WTC11 (cell line): ENCODE measurements at regions not wholly inside any gene's neighbourhood (a gene's known extent, or its start where the extent isn't known, plus 50 kb on each side); places are given as distances from the start of the nearest gene placed in this dataset.

Experiments used
- ATAC-seq: fragments of 200-7000 bp; cut with Tn5 transposase; 2 replicates; pipeline ENCODE4 v1.10.0; 2021; ENCODE audit warnings: mild to moderate bottlenecking, moderate library complexity
- CTCF ChIA-PET: fragments of 300-600 bp; sonication (Branson Sonifier 250); formaldehyde crosslinking; loops from one replicate; lab custom pipeline; 2021; ENCODE audit warnings: antibody characterized with exemption; lab: Charles Lee
- POLR2A ChIA-PET: fragments of 350-600 bp; sonication (Branson Sonifier 250); formaldehyde crosslinking; loops from one replicate; lab custom pipeline; 2021; ENCODE audit warnings: antibody characterized with exemption; lab: Charles Lee
- DNase-seq: peaks from one replicate; pipeline ENCODE4 v3.0.0; 2021; ENCODE audit warnings: low spot score
- H3K27ac Mint-ChIP-seq: 2 replicates; pipeline ENCODE4 v1.8.0; 2021; ENCODE audit warnings: mixed read lengths
- H3K27me3 Mint-ChIP-seq: 2 replicates; pipeline ENCODE4 v1.8.0; 2021; ENCODE audit warnings: low read depth, mild to moderate bottlenecking, moderate library complexity, mixed read lengths
- H3K36me3 Mint-ChIP-seq: 2 replicates; pipeline ENCODE4 v1.8.0; 2021; ENCODE audit warnings: mixed read lengths
- H3K4me1 Mint-ChIP-seq: 2 replicates; pipeline ENCODE4 v1.8.0; 2022; ENCODE audit warnings: mixed read lengths
- H3K4me3 Mint-ChIP-seq: 2 replicates; pipeline ENCODE4 v1.8.0; 2021; ENCODE audit warnings: mild to moderate bottlenecking, moderate library complexity, mixed read lengths
- H3K9me3 Mint-ChIP-seq: 2 replicates; pipeline ENCODE4 v1.8.0; 2021; ENCODE audit warnings: mixed read lengths
- ELF4 ChIP-seq: sonication (generic); formaldehyde crosslinking; IDR thresholded peaks from 2 replicates; pipeline ENCODE4 v1.8.1; 2022; ENCODE audit warnings: low read depth, mild to moderate bottlenecking, moderate library complexity, missing genetic modification reagents
- FOXK1 ChIP-seq: sonication (generic); formaldehyde crosslinking; IDR thresholded peaks from 2 replicates; pipeline ENCODE4 v1.8.0; 2022; ENCODE audit warnings: mild to moderate bottlenecking, moderate library complexity, missing genetic modification reagents
- GTF2I ChIP-seq: fragments of 250-450 bp; sonication (Bioruptor Pico); conservative IDR thresholded peaks from 2 replicates; pipeline ENCODE4 v1.4.0; 2021; ENCODE audit warnings: mild to moderate bottlenecking
- JUN ChIP-seq: sonication (generic); formaldehyde crosslinking; IDR thresholded peaks from 2 replicates; pipeline ENCODE4 v1.8.0; 2023; ENCODE audit warnings: mild to moderate bottlenecking, missing genetic modification reagents
- KAT7 ChIP-seq: sonication (generic); formaldehyde crosslinking; IDR thresholded peaks from 2 replicates; pipeline ENCODE4 v1.8.1; 2023; ENCODE audit warnings: missing genetic modification reagents, mild to moderate bottlenecking, borderline replicate concordance
- NR3C1 ChIP-seq: sonication (generic); formaldehyde crosslinking; conservative IDR thresholded peaks from 2 replicates; pipeline ENCODE4 v1.8.1; 2023; ENCODE audit warnings: low read depth, mild to moderate bottlenecking, missing genetic modification reagents
- SMAD4 ChIP-seq: sonication (generic); formaldehyde crosslinking; IDR thresholded peaks from 2 replicates; pipeline ENCODE4 v1.8.0; 2022; ENCODE audit warnings: mild to moderate bottlenecking, missing genetic modification reagents
- TCF7 ChIP-seq: sonication (generic); formaldehyde crosslinking; IDR thresholded peaks from 2 replicates; pipeline ENCODE4 v1.8.0; 2022; ENCODE audit warnings: mild to moderate bottlenecking, low read depth, missing genetic modification reagents, moderate library complexity
- ZBTB21 ChIP-seq: sonication (generic); formaldehyde crosslinking; IDR thresholded peaks from 2 replicates; pipeline ENCODE4 v1.8.1; 2023; ENCODE audit warnings: mild to moderate bottlenecking, missing genetic modification reagents, borderline replicate concordance
- ZNF263 ChIP-seq: sonication (generic); formaldehyde crosslinking; IDR thresholded peaks from 2 replicates; pipeline ENCODE4 v1.8.1; 2022; ENCODE audit warnings: low read depth, mild to moderate bottlenecking, moderate library complexity, missing genetic modification reagents
- ZNF671 ChIP-seq: fragments of 250-450 bp; sonication (Bioruptor Pico); IDR thresholded peaks from 2 replicates; pipeline ENCODE4 v1.8.0; 2021; ENCODE audit warnings: mild to moderate bottlenecking
- TF ChIP-seq, protein P1 (sequence below): sonication (generic); formaldehyde crosslinking; IDR thresholded peaks from 2 replicates; pipeline ENCODE4 v1.8.0; 2022; ENCODE audit warnings: missing genetic modification reagents
- TF ChIP-seq, protein P2 (sequence below): sonication (generic); formaldehyde crosslinking; IDR thresholded peaks from 2 replicates; pipeline ENCODE4 v1.8.0; 2022; ENCODE audit warnings: mild to moderate bottlenecking, missing genetic modification reagents
- TF ChIP-seq, protein P3 (sequence below): sonication (generic); formaldehyde crosslinking; IDR thresholded peaks from 2 replicates; pipeline ENCODE4 v1.8.1; 2023; ENCODE audit warnings: mild to moderate bottlenecking, missing genetic modification reagents
- TF ChIP-seq, protein P4 (sequence below): sonication (generic); formaldehyde crosslinking; IDR thresholded peaks from 2 replicates; pipeline ENCODE4 v1.8.1; 2022; ENCODE audit warnings: mild to moderate bottlenecking, moderate library complexity, missing genetic modification reagents
- TF ChIP-seq, protein P5 (sequence below): fragments of 250-450 bp; sonication (Bioruptor Pico); conservative IDR thresholded peaks from 2 replicates; pipeline ENCODE4 v1.9.0; 2021; ENCODE audit warnings: mild to moderate bottlenecking

DNA sequence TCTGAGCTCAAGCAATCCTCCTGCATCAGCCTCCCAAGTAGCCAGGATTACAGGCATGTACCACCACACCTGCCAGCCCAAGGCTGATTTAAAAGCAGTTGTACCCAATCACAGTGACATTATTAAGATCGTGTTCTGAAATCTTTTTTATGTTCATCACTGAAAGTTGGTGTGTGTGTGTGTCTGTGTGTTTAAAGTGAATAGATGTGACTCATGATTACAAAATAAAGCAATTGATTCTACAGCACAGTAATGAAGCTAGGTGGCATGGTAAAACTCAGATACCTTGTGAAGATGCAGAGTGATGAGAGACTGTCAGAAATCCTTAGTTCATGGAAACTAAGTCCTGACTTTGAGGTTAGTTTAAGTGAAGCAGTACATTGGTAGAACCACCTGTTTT lies 74.2 kb upstream of the ATP2B1 start:
- ChIA-PET CTCF (no interaction called here), POLR2A (no interaction called here)
- no peaks in the 10 kb centered on the region for H3K27me3 Mint-ChIP-seq
- no peak overlapping the region for H3K4me3 Mint-ChIP-seq
- peaks cover 4% of the 10 kb centered on the region for H3K4me1 Mint-ChIP-seq
- peaks cover 30% of the 10 kb centered on the region for H3K9me3 Mint-ChIP-seq
- TF ChIP-seq, protein P1, sequence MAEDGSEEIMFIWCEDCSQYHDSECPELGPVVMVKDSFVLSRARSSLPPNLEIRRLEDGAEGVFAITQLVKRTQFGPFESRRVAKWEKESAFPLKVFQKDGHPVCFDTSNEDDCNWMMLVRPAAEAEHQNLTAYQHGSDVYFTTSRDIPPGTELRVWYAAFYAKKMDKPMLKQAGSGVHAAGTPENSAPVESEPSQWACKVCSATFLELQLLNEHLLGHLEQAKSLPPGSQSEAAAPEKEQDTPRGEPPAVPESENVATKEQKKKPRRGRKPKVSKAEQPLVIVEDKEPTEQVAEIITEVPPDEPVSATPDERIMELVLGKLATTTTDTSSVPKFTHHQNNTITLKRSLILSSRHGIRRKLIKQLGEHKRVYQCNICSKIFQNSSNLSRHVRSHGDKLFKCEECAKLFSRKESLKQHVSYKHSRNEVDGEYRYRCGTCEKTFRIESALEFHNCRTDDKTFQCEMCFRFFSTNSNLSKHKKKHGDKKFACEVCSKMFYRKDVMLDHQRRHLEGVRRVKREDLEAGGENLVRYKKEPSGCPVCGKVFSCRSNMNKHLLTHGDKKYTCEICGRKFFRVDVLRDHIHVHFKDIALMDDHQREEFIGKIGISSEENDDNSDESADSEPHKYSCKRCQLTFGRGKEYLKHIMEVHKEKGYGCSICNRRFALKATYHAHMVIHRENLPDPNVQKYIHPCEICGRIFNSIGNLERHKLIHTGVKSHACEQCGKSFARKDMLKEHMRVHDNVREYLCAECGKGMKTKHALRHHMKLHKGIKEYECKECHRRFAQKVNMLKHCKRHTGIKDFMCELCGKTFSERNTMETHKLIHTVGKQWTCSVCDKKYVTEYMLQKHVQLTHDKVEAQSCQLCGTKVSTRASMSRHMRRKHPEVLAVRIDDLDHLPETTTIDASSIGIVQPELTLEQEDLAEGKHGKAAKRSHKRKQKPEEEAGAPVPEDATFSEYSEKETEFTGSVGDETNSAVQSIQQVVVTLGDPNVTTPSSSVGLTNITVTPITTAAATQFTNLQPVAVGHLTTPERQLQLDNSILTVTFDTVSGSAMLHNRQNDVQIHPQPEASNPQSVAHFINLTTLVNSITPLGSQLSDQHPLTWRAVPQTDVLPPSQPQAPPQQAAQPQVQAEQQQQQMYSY = no peak
- peaks cover 26% of the 10 kb centered on the region for H3K36me3 Mint-ChIP-seq
- no peak for DNase-seq
- no peak overlapping the region for H3K27ac Mint-ChIP-seq
- ATAC-seq = no peak

DNA sequence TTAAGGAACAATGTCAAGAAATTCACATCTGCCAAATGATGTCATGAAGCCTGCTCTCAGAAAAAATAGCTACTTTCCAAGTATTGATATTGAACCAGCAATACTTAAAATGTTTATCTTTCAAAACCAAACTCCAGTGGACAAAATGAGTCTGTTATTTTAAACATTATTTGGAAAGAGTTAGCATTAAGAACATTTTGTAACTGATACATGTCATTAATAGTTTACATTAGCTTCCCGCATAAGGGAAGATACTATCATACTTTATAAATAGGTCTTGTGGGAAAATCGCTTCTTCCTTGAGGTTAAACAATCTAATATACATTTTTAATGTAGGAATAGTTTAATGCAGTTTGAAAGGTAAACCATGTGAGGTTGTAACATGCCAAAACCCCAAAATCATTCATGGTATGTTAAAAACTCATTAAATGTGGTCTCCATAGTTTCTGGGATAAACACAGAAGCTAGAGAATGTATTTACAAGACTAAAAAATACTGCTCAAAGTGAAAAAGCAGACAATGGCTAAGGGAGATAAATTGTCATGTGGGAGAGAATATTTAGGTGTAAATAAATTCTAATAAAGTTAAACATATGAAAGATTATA lies 73.4 kb upstream of the ATP2B1 start:
- no peaks in the 10 kb centered on the region for H3K27me3 Mint-ChIP-seq
- H3K4me3 Mint-ChIP-seq = no peak overlapping the region
- DNase-seq = no peak
- TF ChIP-seq GTF2I (CRISPR knock-in tag) = no peak
- TF ChIP-seq ZNF263 (CRISPR knock-in tag) = no peak
- no peak for TF ChIP-seq TCF7 (CRISPR knock-in tag)
- no peak for TF ChIP-seq JUN (CRISPR knock-in tag)
- TF ChIP-seq, protein P2, sequence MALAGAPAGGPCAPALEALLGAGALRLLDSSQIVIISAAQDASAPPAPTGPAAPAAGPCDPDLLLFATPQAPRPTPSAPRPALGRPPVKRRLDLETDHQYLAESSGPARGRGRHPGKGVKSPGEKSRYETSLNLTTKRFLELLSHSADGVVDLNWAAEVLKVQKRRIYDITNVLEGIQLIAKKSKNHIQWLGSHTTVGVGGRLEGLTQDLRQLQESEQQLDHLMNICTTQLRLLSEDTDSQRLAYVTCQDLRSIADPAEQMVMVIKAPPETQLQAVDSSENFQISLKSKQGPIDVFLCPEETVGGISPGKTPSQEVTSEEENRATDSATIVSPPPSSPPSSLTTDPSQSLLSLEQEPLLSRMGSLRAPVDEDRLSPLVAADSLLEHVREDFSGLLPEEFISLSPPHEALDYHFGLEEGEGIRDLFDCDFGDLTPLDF (CRISPR knock-in tag) = no peak
- TF ChIP-seq KAT7 = no peak
- no peak for TF ChIP-seq ELF4 (CRISPR knock-in tag)
- TF ChIP-seq, protein P3, sequence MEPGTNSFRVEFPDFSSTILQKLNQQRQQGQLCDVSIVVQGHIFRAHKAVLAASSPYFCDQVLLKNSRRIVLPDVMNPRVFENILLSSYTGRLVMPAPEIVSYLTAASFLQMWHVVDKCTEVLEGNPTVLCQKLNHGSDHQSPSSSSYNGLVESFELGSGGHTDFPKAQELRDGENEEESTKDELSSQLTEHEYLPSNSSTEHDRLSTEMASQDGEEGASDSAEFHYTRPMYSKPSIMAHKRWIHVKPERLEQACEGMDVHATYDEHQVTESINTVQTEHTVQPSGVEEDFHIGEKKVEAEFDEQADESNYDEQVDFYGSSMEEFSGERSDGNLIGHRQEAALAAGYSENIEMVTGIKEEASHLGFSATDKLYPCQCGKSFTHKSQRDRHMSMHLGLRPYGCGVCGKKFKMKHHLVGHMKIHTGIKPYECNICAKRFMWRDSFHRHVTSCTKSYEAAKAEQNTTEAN (CRISPR knock-in tag) = no peak
- no peak for TF ChIP-seq SMAD4 (CRISPR knock-in tag)
- TF ChIP-seq, protein P4, sequence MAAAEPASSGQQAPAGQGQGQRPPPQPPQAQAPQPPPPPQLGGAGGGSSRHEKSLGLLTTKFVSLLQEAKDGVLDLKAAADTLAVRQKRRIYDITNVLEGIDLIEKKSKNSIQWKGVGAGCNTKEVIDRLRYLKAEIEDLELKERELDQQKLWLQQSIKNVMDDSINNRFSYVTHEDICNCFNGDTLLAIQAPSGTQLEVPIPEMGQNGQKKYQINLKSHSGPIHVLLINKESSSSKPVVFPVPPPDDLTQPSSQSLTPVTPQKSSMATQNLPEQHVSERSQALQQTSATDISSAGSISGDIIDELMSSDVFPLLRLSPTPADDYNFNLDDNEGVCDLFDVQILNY = no peak
- no peak for TF ChIP-seq ZBTB21 (CRISPR knock-in tag)
- TF ChIP-seq FOXK1 (CRISPR knock-in tag) = no peak
- TF ChIP-seq NR3C1 = no peak
- TF ChIP-seq ZNF671 = no peak
- TF ChIP-seq, protein P5, sequence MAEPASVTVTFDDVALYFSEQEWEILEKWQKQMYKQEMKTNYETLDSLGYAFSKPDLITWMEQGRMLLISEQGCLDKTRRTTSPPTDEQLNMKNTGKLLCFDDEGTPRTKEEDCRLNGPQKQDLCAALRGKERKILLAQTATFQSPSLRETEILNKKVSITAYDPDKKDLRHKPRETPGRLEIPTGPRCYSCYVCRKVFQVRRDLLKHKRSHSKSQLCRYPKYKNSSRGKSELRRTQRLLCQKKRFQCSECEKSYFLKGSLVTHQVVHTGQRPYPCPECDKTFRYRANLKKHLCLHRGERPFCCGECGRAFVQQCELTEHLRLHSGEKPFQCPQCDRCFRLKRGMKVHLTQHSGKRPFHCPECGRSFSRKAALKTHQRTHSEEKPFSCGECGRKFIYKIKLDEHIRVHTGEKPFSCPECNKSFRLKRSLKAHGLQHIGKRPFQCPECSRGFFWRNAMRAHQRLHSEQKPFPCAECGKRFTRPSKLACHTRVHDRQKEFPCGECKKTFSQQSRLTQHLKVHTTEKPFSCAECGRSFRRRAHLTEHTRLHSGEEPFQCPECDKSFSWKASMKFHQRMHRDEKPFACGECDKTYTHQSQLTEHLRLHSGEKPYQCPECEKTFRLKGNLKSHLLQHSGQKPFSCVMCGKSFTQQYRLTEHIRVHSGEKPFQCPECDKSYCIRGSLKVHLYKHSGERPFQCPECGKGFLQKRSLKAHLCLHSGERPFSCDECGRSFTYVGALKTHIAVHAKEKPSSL (CRISPR knock-in tag) = no peak
- CTCF ChIA-PET = no interaction called here
- H3K9me3 Mint-ChIP-seq = peaks cover 23% of the 10 kb centered on the region
- POLR2A ChIA-PET = no interaction called here
- peaks cover 6% of the 10 kb centered on the region for H3K4me1 Mint-ChIP-seq
- H3K36me3 Mint-ChIP-seq = peaks cover 21% of the 10 kb centered on the region
- H3K27ac Mint-ChIP-seq = no peak overlapping the region
- no peak for ATAC-seq
